GM10266 (cell line): ENCODE measurements at regions not wholly inside any gene's neighbourhood (a gene's known extent, or its start where the extent isn't known, plus 50 kb on each side); places are given as distances from the start of the nearest gene placed in this dataset.
A peak's percentile ranks its signal among the peaks of the same experiment; 100 is the strongest.

ENCODE experiments used
- DNase-seq: peaks from one replicate; pipeline ENCODE4 v3.0.0; 2012; ENCODE audit errors: extremely low spot score
- TF ChIP-seq, protein P1 (sequence below): IDR thresholded peaks from 2 replicates; pipeline ENCODE4 v1.5.1; 2012; ENCODE audit warnings: mild to moderate bottlenecking, low read depth; ENCODE audit not compliant: control insufficient read depth, insufficient read depth; ENCODE audit errors: missing control alignments

DNA sequence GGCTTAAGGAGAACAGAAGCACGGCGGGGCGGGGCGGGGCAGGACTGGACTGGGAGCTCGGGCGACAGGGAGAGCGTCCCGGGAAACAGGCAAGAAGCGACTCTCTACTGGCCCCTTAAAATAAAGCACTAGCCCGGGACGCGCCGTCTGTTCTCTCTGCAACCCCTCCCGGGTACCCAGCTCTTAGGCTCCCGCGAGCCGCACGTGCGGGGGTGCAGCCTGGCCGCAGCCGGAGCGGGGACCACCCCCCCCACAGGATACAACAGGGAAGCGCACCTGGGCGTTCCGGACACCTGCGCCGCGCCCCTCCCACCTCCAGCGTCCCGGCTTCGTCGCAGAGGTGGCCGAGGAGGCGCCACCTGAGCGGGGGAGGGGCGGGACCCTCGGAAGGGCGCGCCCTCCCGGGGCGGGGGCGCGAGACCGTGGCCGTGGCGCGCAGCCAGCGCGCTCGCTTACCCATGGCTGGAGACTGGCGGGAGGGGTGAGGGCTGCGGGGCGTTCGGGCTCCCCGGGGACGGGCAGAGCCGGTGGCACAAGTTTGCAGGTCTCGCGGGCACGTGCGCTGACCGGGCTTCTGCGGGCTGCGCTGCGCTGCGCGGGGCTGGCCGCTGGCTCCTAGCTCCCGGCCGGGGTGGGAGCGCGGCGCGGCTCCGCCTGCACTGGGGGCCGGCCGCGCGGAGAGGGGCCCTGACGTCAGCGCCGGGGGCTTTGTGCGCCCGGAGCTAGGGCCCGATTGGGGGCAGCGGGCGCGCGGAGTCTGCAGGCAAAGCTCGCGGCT is 91.5 kb downstream of the GEMIN8 start:
- TF ChIP-seq, protein P1, sequence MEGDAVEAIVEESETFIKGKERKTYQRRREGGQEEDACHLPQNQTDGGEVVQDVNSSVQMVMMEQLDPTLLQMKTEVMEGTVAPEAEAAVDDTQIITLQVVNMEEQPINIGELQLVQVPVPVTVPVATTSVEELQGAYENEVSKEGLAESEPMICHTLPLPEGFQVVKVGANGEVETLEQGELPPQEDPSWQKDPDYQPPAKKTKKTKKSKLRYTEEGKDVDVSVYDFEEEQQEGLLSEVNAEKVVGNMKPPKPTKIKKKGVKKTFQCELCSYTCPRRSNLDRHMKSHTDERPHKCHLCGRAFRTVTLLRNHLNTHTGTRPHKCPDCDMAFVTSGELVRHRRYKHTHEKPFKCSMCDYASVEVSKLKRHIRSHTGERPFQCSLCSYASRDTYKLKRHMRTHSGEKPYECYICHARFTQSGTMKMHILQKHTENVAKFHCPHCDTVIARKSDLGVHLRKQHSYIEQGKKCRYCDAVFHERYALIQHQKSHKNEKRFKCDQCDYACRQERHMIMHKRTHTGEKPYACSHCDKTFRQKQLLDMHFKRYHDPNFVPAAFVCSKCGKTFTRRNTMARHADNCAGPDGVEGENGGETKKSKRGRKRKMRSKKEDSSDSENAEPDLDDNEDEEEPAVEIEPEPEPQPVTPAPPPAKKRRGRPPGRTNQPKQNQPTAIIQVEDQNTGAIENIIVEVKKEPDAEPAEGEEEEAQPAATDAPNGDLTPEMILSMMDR, result no peak
- peak; percentile 8 for DNase-seq

DNA sequence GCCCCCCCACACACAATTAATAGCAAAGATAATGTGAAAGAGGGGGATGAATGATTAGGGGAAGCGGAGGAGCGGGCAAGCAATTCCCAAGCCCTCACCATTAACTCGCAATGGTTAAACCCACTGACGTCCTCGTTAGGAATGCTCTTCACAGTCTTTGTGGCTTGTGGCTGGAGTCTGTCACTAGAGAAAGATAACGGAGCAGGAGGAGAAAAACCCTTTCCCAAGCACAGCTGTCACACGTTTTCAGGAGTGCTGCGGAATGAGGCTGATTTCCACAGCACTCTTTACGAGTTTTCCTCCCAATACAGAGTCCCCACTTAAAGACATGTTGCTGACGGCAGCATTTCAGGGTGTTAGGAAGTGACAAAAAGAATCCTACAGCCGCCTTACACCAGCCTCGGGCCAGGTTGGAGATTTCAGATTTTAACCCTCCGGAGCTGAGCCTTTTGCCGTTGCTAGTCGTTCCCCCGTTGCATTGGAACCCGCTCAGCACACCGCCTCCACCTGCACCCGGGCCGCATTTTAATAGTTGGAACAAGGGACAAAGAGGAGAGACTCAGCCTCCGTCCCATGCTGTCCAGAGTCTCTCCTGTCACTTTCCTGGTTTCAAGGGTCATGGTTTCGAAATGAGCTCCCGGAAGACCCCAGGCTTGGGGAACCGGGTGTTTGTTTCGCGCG is 92.2 kb downstream of the GEMIN8 start:
- peak; percentile 4 for DNase-seq
- TF ChIP-seq, protein P1, result no peak

DNA sequence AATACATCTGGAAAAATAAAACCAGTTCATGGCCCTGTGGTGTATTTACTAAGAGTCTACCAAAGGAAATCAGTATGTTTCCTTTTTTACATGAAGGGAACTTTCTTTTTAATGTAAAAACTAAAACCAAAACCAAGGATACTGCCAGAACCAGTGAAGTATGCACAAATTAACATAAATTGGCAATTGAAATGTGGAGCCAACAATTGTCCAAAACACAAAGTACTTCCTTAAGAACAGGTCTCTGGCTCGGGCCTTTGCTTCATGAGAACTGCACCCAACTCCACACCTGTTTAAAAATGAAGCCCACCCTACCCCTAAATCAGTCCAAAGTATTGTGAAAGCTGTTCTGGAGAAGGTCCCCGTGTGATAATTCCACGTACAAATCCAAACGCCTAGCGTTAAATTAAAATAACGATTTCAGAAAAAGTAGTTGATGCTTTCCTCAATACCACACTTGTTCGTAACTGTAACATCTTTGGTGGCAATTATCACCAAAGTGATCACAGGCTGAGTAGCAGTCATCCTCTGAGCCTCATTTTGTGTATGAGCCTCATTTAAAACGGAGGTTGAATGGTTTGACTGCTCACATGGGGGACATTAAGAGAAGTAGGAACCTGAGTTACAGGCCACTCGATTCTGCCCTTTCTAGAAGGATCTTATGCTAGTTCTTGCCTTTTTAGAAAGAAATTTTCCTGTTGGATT is 93.0 kb downstream of the GEMIN8 start:
- TF ChIP-seq, protein P1, result no peak
- no peak for DNase-seq

DNA sequence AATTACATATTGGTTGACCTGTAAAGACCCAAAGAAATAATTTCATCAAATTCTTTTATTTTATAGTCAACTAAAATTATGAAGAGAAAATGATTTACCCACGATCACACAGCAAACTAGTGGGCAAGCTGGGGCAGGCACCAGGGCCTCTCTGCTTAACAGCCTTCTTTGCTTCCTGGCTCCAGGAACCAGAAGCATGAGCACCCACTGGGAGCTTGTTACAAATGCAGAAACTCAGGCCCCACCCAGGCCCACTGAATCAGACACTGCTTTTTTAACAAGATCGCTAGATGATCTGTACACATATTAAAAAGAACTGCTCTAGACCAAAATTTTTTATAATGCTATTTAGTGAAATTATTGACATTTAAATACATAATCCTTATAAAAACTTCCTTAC is 95.0 kb downstream of the GEMIN8 start:
- TF ChIP-seq, protein P1, result no peak
- DNase-seq, result no peak

DNA sequence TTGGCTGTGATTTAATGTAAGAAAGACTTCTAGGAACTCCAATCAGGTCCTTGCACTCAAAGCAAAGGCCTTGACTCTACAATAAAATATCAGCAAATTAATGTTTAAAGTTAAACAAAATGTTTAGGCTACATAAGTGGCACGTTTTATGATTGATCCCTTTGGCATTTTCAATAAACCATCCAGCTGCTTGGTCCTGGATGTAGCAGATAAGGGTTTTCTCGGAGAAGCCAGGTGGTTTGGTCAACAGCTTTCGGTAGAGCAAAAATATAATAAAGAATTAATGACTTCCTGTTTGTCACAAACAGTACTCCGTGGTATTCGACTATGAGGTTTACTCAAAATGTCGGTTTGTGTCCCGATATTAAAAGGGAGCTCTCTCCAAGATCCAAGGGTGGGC is 95.8 kb downstream of the GEMIN8 start:
- TF ChIP-seq, protein P1, result no peak
- DNase-seq, result no peak

DNA sequence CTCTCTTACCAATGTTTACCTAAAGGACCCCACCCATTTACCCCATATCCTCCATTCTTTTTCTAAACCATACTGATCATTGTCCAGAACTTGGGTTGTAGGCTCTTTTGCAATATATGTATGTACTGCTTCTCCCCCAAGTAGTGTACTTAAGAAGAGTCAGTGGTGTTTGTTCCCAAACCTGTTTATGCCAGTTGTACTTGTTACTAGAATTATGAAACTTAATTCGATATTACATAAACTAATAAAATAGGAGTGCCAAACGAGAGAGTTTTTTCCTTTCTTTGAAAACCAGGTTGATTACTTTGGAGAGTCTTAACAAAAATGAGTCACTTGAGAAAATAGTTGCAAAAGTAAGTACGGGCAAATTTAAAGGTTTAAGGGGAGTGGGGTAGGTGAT is 96.3 kb downstream of the GEMIN8 start:
- TF ChIP-seq, protein P1, result no peak
- DNase-seq, result no peak
